Peyer's patch (tissue), 4 donors: ENCODE measurements at regions not wholly inside any gene's neighbourhood (a gene's known extent, or its start where the extent isn't known, plus 50 kb on each side); places are given as distances from the start of the nearest gene placed in this dataset.

ENCODE experiments used
- DNase-seq, 3 donors: peaks; one replicate each; pipeline ENCODE4 v3.0.0-alpha.2; 2017 to 2019
- H3K27ac ChIP-seq, 4 donors: fragments of 200-600 bp; sonication (generic); one replicate each; pipeline ENCODE4 v1.5.1; 2016 to 2019
- H3K27me3 ChIP-seq, 2 donors: fragments of 200-600 bp; sonication (generic); one replicate each; pipeline ENCODE4 v1.5.1; 2019
- H3K36me3 ChIP-seq, 3 donors: fragments of 200-600 bp; sonication (generic); one replicate each; pipeline ENCODE4 v1.5.1; 2016 to 2019
- H3K4me1 ChIP-seq, 4 donors: fragments of 200-600 bp; sonication (generic); one replicate each; pipeline ENCODE4 v1.5.1; 2016 to 2019
- H3K4me3 ChIP-seq, 4 donors: fragments of 200-600 bp; sonication (generic); 1 replicate in 3 of 4; 2 replicates in 1 of 4; pipeline ENCODE4 v1.5.1; 2016 to 2019; ENCODE audit warnings: mild to moderate bottlenecking in 1 of 4
- H3K9me3 ChIP-seq, 4 donors: fragments of 200-600 bp; sonication (generic); one replicate each; pipeline ENCODE4 v1.5.1; 2016 to 2019; ENCODE audit warnings: mild to moderate bottlenecking in 1 of 4
- CTCF ChIP-seq, 6 experiments: fragments of 450-650 bp in 4 of 6; fragments of 200-600 bp in 2 of 6; sonication (generic) in 1 of 6; IDR thresholded peaks; one replicate each; pipeline ENCODE4 v1.5.1; 2017 to 2019; ENCODE audit warnings: antibody characterized with exemption in 6 of 6, mild to moderate bottlenecking in 3 of 6, moderate library complexity in 1 of 6
- POLR2A ChIP-seq, 2 donors: fragments of 450-650 bp; IDR thresholded peaks; one replicate each; pipeline ENCODE4 v1.5.1; 2017; ENCODE audit warnings: antibody characterized with exemption in 2 of 2, mild to moderate bottlenecking in 2 of 2, moderate library complexity in 2 of 2

GRCh38 chr14:89493877-89494634 lies 77.0 kb upstream of the FOXN3 start:
- DNase-seq, result no peak

GRCh38 chr14:89493406-89493805 lies 76.4 kb upstream of the FOXN3 start:
- TF ChIP-seq POLR2A (IDR thresholded peaks at IDR 0.05) (no peak), CTCF (IDR thresholded peaks at IDR 0.05) (no peak)
- H3K9me3 ChIP-seq, result no peaks in the 10 kb centered on the region
- H3K4me3 ChIP-seq, result no peak overlapping the region
- H3K27ac ChIP-seq, result no peak overlapping the region
- no peaks in the 10 kb centered on the region for H3K4me1 ChIP-seq
- H3K36me3 ChIP-seq, result no peaks in the 10 kb centered on the region
- DNase-seq, result no peak
- no peaks in the 10 kb centered on the region for H3K27me3 ChIP-seq

More at GRCh38 chr14:89493877-89494634, 77.0 kb upstream of the FOXN3 start:
- H3K4me1 ChIP-seq, result no peaks in the 10 kb centered on the region
- H3K4me3 ChIP-seq, result no peak overlapping the region
- H3K27ac ChIP-seq, result no peak overlapping the region
- no peaks in the 10 kb centered on the region for H3K9me3 ChIP-seq
- no peaks in the 10 kb centered on the region for H3K27me3 ChIP-seq
- no peaks in the 10 kb centered on the region for H3K36me3 ChIP-seq
- TF ChIP-seq CTCF (IDR thresholded peaks at IDR 0.05) (no peak), POLR2A (IDR thresholded peaks at IDR 0.05) (no peak)

- DNase-seq, result no peak
- no peaks in the 10 kb centered on the region for H3K27me3 ChIP-seq
- no peaks in the 10 kb centered on the region for H3K4me1 ChIP-seq
- TF ChIP-seq CTCF (IDR thresholded peaks at IDR 0.05) (no peak), POLR2A (IDR thresholded peaks at IDR 0.05) (no peak)
- H3K4me3 ChIP-seq, result no peak overlapping the region
- H3K36me3 ChIP-seq, result no peaks in the 10 kb centered on the region
- no peak overlapping the region for H3K27ac ChIP-seq
- no peaks in the 10 kb centered on the region for H3K9me3 ChIP-seq
These were observed 74.8 kb upstream of the FOXN3 start for GRCh38 chr14:89491711-89492381.

GRCh38 chr14:89490466-89490865 lies 73.4 kb upstream of the FOXN3 start:
- H3K9me3 ChIP-seq, result no peaks in the 10 kb centered on the region
- no peaks in the 10 kb centered on the region for H3K36me3 ChIP-seq
- TF ChIP-seq POLR2A (IDR thresholded peaks at IDR 0.05) (no peak), CTCF (IDR thresholded peaks at IDR 0.05) (no peak)
- no peak for DNase-seq
- H3K27me3 ChIP-seq, result no peaks in the 10 kb centered on the region
- H3K4me1 ChIP-seq, result no peaks in the 10 kb centered on the region
- H3K4me3 ChIP-seq, result no peak overlapping the region
- peak overlapping the region in 1 of 4 donors; percentile 42 for H3K27ac ChIP-seq

GRCh38 chr14:89489761-89490437 lies 72.9 kb upstream of the FOXN3 start:
- Histone ChIP-seq H3K4me3 (peak overlapping the region in 1 of 4 donors; percentile 9), H3K27me3 (no peaks in the 10 kb centered on the region), H3K4me1 (no peaks in the 10 kb centered on the region), H3K27ac (peak overlapping the region in 1 of 4 donors; percentile 42), H3K9me3 (no peaks in the 10 kb centered on the region), H3K36me3 (no peaks in the 10 kb centered on the region)
- no peak for TF ChIP-seq POLR2A (IDR thresholded peaks at IDR 0.05)
- TF ChIP-seq CTCF (IDR thresholded peaks at IDR 0.05), result no peak
- no peak for DNase-seq
